Upper lobe of left lung (tissue), 4 donors: ENCODE measurements at regions not wholly inside any gene's neighbourhood (a gene's known extent, or its start where the extent isn't known, plus 50 kb on each side); places are given as distances from the start of the nearest gene placed in this dataset.

Experiments
- EP300 ChIP-seq, 4 donors: sonication (generic); formaldehyde crosslinking; IDR thresholded peaks; one replicate each; pipeline ENCODE4 v1.5.1; 2017; ENCODE audit warnings: antibody characterized with exemption in 4 of 4, control low read depth in 2 of 4
- POLR2AphosphoS5 ChIP-seq, 2 donors: sonication (generic); formaldehyde crosslinking; IDR thresholded peaks; one replicate each; pipeline ENCODE4 v1.5.1; 2017; ENCODE audit warnings: antibody characterized with exemption in 2 of 2
- TF ChIP-seq, protein P1 (sequence below), 6 experiments: fragments of 450-650 bp in 4 of 6; fragments of 200-600 bp in 2 of 6; sonication (generic) in 2 of 6; IDR thresholded peaks; one replicate each; pipeline ENCODE4 v1.5.1; 2016 to 2019; ENCODE audit warnings: antibody characterized with exemption in 6 of 6

DNA sequence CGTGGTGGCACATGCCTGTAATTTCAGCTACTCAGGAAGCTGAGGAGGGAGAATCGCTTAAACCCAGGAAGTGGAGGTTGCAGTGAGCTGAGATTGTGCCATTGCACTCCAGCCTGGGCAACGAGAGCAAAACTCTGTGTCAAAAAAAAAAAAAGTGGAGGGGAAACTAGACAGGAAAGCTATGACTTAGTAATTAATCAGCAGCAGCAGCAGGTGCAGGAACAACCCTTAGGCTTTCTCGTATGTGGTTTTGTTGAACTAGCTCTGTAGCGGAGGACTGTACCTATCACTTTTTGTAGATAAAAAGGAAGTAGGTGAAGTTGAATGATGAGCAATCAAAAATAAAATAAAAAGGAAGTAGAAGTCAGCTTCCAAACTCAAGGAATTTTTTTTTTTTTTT lies 76.9 kb upstream of the KMT2C start:
- TF ChIP-seq, protein P1, sequence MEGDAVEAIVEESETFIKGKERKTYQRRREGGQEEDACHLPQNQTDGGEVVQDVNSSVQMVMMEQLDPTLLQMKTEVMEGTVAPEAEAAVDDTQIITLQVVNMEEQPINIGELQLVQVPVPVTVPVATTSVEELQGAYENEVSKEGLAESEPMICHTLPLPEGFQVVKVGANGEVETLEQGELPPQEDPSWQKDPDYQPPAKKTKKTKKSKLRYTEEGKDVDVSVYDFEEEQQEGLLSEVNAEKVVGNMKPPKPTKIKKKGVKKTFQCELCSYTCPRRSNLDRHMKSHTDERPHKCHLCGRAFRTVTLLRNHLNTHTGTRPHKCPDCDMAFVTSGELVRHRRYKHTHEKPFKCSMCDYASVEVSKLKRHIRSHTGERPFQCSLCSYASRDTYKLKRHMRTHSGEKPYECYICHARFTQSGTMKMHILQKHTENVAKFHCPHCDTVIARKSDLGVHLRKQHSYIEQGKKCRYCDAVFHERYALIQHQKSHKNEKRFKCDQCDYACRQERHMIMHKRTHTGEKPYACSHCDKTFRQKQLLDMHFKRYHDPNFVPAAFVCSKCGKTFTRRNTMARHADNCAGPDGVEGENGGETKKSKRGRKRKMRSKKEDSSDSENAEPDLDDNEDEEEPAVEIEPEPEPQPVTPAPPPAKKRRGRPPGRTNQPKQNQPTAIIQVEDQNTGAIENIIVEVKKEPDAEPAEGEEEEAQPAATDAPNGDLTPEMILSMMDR (IDR thresholded peaks at IDR 0.05): no peak
- TF ChIP-seq POLR2AphosphoS5 (IDR thresholded peaks at IDR 0.05) (no peak), EP300 (IDR thresholded peaks at IDR 0.05) (no peak)
